Activated T-cell treated with anti-CD3 and anti-CD28 coated beads, Interleukin-2, amount 50 U/mL, for 1 hour (primary cell): ENCODE measurements at regions not wholly inside any gene's neighbourhood (a gene's known extent, or its start where the extent isn't known, plus 50 kb on each side); places are given as distances from the start of the nearest gene placed in this dataset.

Experiments
- DNase-seq: peaks from one replicate; pipeline ENCODE4 v3.0.0-alpha.2; 2020

DNA sequence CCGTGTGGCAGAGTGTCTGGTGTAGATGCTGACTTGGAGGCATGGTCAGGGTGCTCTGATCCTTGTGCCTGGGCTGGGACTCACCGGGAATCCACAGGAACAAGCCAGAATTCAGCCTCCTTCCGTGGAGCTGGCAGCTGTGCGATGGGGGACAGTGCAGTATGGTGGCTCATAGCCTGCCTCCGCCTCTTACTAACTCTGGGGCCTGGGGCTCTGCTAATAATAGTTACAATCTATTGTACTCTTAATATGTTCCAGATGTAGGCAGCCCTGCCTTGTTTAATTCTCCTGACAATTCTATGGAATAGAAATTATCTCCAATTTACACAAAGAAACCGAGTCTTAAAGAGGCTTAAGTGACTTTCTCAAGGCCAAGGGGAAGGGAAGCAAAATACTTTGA is 77.6 kb downstream of the PCDH1 start:
- DNase-seq = no peak

DNA sequence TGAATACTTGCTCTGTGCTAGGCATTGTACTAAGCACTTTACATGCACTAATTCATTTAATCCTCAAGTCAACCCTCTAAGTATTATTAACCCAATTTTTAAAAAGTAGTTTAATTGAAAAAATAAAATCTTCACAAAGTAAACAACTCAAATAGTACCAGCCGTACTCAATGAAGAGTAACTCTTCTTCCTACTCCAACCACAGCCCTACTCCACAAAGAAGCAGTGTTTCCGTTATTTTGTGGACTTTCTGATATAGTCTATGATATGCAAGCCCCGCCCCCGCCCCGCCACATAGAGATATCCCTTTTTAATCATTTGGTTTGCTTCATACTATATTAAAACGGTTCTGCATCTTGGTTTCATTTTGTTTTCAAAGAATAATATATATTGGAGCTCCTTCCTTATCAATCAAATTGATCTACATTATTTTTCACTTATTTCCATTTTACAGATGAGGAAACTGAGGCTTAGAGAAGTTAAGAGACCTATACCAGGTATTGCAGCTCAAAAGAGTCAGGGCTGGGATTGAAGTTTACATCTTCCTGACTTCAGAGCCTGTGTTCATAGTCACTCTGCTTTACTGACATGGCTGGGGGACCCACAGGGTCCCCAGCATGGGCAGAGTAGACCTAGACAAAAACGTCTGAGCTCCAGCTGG is 78.6 kb downstream of the PCDH1 start:
- DNase-seq = no peak

DNA sequence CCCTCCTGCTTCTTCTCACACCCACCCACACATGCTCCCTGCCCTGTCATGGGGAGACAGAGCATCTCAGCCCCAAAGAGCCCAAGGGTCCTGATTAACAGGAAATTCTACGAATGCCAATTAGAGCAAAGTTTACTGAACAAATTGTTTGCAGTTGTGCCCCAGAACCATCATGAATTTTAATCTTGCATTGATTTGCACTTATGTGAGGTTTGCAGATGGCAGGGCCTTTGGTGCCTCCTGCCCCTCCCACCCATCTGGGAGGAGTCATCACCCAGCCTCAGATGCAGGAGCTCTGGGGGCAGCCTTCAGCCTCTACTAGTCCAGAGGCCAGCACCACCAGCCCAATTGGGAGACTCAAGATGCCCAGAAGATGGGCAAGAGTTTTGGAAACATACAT is 80.8 kb downstream of the PCDH1 start:
- no peak for DNase-seq

DNA sequence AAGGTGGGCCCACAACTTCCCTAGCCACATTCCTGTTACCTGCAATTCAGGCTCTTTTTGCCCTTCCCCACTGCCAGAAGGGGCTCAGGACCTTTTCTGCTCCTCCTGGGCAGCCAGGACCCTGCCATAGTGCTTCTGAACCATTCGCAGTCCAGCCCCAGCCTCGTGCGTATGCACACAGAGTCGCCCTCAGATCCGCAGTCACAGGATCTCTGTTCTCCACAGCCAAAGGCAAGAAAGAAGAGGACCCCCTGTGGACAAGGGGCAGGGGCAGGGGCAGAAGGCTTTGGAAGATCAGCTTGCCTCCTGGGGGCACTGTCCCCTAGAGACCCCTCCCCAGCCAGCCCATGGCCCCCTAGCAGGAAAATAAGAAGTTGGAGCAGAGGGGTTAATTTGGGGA is 82.8 kb downstream of the PCDH1 start:
- no peak for DNase-seq

DNA sequence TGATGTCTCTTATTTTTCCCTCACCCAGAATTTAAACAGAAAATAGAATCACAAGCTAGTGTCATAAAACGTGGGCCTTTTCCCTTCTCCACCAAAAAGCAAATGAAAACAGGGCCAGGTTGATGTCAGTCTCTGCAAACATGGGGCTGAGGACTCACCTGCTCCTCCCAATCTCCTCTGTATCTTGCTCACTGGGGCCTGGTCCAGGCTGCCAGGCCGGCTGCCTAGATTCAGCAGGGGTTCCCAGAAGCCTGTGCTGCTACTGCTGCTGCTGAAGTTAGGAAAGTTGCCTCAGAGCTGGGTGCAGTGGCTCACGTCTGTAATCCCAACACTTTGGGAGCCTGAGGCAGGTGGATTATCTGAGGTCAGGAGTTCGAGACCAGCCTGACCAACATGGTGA is 84.3 kb downstream of the PCDH1 start:
- DNase-seq = no peak

DNA sequence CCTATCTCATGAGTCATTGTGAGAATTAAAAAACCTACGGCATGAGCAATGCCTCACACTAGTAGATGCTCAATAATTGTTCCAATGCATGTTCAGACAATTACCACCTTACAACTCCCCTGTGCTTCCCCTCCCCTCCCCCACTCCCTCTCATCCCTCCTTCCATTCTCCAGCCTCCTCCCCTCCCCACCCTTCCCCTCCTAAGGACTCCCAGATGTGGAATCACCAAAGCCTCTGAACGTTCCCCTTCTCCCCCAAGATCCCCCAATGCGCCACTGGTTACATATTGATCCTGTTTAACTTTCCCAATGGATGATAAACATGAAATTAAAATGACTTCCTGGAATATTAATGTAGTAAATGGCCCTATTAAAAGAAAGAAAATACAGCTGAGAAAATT is 84.8 kb downstream of the PCDH1 start:
- DNase-seq = no peak

DNA sequence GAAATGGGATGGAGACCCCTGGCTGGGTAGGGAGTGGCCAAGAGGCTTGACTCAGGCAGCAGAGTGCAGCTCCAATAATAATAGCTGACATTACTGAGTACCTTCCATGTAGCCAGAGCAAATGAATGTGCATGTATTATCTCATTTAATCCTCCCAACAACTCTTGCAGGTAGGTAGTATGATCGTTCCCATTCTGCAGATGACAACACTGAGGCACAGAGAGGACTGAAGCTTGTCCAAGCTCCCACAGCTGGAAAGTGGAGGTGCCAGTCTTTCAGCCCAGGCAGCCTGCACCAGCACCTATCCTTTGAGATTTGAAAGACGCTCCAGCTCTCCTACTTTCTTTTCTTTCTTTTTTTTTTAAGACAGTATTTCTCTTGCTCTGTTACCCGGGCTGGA is 87.6 kb downstream of the PCDH1 start:
- DNase-seq = no peak

DNA sequence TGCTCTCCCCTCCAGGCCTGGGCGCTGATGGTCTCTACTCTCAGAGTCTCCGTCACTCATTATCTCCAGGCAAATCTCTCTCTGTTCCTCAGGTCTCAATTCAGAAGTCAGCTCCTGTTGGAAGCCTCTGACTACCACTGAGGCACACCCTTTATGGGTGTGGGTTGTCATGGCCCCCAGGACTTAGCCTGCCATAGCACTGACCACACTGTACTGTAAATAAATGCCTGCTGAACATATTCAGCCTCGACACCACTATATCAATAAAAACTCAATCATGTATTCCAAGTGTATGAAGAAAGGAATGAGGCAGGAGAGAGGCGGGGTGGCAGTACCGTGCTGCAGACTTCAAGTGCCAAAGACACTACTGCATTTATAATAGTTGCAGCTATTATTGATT is 88.9 kb downstream of the PCDH1 start:
- no peak for DNase-seq

DNA sequence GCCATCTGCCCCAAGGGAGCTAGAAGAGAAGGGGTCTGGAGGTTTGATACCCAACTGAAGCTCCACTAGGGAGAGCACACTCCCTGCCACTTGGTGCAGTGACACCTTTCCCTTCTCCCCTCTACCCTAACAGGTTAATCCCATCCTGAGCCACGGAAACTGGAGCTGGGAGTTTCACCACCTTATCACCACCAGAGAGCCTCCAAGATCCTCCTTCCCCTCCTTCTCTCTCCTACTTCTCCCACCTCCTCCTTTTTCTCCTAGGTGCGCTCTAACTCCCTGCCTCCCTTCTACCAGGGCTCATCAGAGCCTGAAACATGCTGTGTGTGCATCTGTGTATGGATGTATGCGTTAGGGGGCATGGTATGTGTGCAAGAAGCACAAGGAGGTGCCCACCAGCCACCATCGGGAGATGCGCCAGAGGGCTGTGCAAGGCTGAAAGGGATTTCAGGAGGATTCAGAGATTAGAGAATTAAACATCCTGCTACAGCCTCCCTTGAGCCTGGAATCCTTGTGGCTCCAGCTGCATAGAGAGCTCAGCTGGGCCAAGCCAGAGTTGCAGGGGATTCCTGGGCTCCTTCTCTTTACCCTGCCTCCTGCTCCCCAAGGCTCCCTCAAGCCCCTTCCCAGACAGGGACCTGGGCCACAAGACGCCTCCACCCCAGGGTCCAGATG is 89.8 kb downstream of the PCDH1 start:
- no peak for DNase-seq

DNA sequence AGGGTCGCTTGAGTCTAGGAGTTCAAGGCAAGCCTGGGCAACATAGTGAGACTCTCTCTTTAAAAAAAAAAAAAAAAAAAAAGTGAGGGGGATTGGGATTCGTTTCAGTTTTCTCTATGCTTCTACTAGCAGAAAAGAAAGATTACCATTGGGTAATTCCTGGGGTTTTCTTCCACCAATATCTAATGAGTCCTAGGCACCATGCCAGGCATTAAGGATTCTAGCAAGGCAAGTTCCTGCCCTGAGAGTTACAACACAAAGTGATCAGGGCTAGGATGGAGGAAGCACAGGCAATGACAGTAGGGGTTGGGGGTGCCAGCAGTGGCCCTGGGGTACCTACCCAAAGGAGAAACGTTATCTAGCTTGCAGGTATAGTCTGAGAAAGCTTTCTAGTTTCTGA is 90.8 kb downstream of the PCDH1 start:
- no peak for DNase-seq

DNA sequence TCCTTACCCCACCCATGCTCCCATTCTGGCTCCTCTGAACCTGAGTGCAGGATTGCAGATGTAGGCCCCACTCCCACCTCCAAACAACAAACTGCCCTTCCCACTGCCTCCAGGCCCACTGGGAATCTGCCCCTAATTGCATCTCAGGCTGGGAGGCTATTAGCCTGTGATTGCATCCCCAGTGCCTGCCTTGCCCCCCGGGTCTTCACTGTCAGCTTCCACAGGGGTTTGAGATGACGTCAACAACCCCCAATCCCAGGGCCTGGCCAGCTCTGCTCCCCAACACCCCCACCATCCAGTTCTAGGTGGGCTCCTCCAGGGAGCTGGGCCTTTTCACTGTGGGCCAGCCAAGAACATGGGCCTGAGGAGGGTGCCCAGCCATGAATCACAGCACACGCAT is 91.5 kb downstream of the PCDH1 start:
- DNase-seq = no peak

DNA sequence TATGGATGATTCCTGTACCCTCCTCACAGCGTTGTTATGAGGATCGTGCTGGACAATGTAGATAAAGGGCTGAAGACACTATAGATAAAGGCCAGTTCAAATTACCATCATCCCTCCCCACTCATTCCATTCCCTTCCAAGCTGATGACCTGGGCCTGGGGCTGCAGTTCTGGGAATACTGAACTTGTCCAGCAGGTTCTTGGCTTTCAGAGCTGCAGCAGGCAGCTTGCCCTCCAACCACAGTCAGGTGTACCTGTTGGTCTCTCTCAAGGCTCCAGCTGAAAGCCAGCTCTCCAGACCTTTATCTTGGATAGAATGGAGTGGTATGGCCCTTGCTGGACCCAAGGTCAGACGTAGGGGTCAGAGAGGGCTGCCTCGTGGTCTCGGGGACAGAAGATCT is 92.5 kb downstream of the PCDH1 start:
- no peak for DNase-seq

DNA sequence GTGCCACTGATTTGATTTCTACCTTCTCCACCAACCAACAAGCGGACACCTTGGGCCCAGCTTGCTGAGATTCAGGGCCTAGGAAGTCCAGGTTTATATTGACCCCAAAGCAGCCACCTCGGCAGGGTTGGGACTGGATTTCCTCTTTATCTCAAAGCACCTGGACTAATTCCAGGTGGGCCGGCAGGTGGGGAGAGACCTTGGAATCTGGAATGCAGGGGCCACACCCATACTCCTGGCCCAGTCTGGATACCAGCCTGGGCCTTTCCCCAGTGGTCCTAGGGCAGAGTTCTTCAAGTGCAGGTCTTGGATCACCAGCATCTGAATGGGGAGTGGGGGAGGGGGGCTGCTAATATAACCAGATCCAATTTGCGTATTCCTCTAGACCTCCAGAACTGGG is 93.1 kb downstream of the PCDH1 start:
- no peak for DNase-seq

DNA sequence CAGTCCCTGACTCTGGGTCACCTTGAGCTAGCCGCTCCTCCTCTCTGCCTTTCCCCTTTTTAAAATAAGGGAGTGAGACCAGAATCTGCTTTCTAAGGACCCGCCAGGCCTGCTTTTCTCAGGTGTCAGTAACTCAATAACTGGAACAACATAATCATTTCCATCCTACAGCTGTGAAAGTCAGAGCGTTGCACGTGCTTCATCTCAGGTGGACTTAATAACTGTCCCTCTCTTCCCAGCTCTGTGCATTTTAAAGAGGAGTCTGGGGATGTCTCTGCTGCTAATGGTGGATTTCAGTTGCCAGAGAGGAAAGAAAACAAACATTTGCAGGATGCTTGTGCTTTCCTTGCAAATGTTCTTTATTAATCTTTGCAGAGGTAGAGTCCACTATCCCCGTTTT is 93.7 kb downstream of the PCDH1 start:
- DNase-seq = no peak

DNA sequence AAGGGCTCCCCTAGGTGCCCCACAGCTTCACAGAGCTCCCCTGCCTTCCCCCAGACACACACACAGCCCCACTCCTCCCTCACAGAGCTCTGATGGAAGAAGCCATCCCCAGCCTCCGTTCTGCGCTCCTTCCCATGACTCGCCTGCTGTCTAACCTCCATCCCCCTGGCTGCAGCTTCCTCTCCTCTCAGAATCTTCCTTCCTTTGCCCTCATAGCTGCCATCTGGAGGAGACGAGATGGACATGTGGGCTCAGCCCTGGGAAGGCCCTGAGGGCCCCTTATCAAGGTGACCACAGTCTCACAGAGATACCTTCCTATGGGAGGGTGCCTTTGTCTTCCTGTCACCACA is 94.3 kb downstream of the PCDH1 start:
- no peak for DNase-seq

DNA sequence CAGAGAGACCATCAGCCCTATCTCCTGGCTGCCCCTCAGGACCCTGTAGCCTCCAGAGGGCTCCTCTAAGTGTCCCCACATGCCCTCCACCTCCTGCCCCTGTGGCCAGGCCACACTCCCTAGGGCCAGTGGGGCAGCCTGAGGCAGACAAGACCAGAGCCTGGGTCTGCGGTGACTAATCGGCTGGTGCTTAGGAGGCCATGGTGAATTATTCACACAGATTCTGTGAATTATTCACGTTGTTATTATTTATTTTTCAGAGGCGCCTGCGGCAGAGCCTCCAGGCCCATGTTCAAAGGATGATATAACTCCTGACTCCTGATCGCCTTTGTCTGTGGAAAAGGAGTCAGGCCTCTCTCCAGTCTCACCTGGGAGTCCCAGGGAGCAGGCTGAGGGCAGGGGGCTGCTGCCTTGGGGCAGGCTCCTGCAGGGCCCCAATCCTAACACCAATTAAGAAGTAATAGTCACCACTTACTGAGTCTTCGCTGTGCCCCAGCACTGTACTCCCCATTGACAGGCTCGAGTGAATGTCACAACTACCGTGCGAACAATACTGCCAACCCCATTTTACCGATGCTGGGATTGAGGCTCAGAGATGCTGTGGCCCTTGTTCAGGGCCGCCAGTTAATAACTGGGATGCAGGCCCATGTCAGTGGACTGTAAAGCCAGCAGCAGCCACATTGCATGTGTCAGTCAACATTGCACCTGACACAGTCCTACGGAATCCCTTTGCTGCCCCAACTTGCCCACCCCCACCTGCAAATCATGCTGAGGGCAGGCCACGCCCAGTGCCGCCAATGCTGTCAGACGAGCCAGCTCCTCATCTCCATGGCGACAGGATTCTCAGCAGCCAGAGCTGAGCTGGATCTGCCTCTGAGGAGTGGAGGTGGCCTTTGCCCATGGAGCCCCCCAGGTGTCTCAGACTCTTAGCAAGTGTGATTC is 94.9 kb downstream of the PCDH1 start:
- DNase-seq = no peak

DNA sequence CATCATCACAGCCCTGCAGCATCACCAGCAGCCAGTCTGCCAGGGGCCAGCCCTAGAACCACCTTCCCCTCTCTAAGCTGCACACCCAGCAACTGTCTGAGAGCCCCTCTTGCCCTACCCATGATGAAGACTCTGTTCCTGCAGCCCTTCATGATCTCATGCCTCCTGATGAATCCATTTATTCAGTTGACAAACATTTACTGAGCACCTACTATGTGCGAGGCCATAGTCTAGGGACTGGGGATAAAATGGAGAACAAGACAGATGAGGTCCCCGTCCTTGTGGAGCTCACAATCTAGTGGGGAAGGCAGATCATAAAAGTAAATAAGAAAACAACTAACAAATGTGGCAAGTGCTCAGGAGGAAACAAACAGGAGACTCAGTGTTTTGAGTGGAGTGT is 96.3 kb downstream of the PCDH1 start:
- no peak for DNase-seq

DNA sequence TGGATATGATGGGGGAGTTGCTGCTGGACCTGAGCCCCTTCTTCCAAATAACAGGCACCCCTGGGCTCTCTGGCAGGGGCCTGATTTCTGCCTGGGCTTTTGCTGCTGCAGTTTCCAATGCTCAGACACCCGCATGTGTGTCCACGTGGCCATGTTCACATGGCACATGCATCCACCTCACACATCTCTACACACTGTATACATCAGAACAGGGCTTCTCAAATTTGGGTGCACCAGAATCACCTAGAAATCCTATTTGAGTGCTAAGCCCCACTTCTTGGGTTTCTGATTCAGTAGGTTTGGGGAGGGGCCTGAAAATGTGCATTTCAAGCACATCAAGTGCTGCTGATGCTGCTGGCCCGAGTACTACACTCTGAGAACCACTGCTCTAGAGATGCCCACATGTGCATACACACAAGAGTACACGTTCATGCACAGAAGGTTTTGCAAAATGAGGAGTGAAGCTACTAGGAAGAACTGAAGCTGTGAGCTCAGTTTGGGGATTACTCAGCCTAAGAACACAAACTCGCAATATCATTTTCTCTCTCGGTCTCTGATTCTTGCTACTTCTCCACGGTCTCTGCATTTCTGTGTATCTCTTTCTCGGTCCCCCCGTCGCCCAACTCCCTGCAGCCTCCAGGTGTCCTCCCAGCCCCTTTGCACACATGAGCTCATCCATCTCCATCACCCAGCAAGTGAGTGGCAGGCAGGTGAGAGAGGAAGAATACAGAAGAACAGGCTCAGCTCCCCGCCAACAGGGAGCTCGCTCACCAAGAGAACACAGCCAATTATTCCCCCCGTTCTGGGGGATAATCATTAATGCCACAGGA is 97.0 kb downstream of the PCDH1 start:
- no peak for DNase-seq

DNA sequence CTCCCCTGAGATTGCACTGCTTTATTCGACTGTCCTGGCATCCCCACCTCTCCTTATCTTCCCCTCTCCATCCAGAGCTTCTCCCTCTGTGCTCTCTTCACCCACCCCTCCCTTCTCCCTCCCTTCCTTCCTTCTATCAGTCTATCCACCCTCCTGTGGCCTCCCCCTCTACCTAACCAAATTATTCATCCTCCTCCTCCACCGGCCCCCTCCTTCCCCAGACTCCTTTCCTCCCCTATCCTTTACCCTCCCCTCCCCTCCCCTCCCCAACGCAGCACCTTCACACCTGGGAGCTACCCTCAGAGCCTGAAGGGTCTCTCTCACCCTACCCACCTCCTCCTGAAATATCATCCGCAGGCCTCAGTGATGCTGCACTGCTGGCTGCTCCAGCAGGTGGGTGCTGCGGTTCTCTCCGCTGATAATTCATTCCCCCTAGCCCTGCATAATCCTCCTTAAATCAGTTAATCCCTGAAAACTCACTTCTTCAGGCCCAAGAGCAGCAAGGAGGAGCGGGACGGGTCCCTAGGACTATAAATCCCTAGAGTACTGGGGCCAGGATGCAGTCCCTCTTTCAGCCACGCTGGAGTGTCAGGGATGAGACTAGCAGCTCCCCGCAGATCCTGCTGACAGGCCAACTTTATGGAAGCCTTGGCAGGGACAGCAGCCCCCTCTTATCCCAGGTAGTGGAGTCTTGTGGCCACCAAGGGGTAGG is 97.8 kb downstream of the PCDH1 start:
- DNase-seq = no peak

DNA sequence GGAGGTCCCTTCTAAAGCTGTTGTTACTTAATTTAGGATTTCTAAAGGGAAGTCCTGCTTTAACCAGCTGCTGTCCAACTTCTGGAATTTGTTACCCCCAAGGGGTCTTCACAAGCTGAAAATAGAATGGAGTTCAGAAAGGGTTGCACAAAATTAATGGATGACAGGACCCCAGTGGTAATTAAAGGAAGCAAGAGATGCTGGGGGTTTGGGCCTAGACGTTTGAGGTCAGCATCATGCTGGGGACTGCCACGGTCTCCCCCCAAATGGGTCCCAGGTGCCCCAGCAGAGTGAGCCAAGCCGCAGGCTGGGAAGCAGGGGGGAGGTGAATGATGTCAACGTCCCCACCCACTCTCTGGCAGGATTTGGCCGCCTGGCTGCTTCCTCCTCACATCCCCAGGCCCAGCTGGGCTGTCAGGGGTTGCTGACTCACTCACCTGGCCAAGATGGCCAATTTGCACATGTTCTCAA is 97.5 kb upstream of the ARAP3 start:
- DNase-seq = no peak

DNA sequence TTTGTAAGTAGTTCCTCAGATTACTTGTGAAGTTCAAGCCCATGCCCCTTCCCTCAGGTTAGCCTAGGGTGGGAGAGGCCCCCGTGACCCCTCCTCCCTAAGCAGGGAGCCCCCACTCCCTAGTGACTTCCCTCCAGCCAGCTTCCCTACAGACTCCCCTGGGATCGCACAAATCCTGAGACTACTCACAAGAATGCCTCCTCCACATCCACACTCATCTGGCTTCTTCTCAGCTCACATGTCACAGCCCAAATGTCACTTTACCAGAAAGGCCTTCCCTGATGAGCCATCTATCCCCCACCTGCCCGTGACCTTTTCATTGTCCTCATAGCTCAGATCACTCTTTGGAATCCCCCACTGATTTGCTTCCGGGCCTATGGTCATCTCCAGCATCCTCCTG is 96.7 kb upstream of the ARAP3 start:
- DNase-seq = no peak

DNA sequence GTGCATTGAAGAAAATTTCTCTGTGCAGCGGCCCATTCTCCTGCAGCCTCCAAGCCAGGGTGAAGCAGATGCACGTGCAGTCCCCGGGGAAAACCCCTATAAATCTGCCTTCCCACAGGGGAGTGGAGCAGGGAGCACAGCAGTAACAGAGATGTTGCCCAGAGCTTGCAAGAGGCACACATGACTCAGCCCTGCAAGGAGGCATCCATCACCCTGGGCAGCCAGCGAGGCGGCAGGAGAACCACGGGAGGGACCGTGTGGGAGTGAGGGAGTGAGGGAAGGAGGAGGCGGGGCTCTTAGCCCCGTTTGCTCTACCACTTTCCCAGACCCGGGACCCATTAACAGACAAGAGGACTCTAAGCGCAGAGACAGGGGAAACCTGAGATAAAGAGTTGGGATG is 96.2 kb upstream of the ARAP3 start:
- DNase-seq = no peak
